ENCODE measurements at regions not wholly inside any gene's neighbourhood (a gene's known extent, or its start where the extent isn't known, plus 50 kb on each side); places are given as distances from the start of the nearest gene placed in this dataset.

- H3K4me3 ChIP-seq = no peak overlapping the region
- no peaks in the 10 kb centered on the region for H3K9me3 ChIP-seq (ENCODE audit: low read depth, low read length)
- no peak overlapping the region for H3K9ac ChIP-seq (ENCODE audit: insufficient read length)
- no peak for DNase-seq (ENCODE audit: low read depth, low spot score)
- no peak for TF ChIP-seq POLR2AphosphoS5 (IDR thresholded peaks at IDR 0.05; ENCODE audit: borderline replicate concordance, low read depth, low read length)
- TF ChIP-seq EZH2 (IDR thresholded peaks at IDR 0.05) = no peak
- TF ChIP-seq FOXP2 (optimal IDR thresholded peaks at IDR 0.05; ENCODE audit: control extremely low read depth, extremely low read length, insufficient read depth) = no peak
- no peaks in the 10 kb centered on the region for H3K36me3 ChIP-seq (ENCODE audit: insufficient read depth, low read length)
- no peak overlapping the region for H3K27ac ChIP-seq
Observed at GRCh38 chr16:65956100-65956499, 410.4 kb upstream of the CDH5 start.

- no peak overlapping the region for H3K27ac ChIP-seq
Observed at GRCh38 chr16:65954446-65954845, 412.0 kb upstream of the CDH5 start.

GRCh38 chr16:65950211-65950610, 416.3 kb upstream of the CDH5 start:
- H3K4me3 ChIP-seq = no peak overlapping the region
- H3K36me3 ChIP-seq (ENCODE audit: insufficient read depth, low read length) = no peaks in the 10 kb centered on the region
- no peak overlapping the region for H3K9ac ChIP-seq (ENCODE audit: insufficient read length)
- no peak for DNase-seq (ENCODE audit: low read depth, low spot score)
- H3K9me3 ChIP-seq (ENCODE audit: low read depth, low read length) = no peaks in the 10 kb centered on the region
- no peak overlapping the region for H3K27ac ChIP-seq
- TF ChIP-seq POLR2AphosphoS5 (IDR thresholded peaks at IDR 0.05; ENCODE audit: borderline replicate concordance, low read depth, low read length) (no peak), EZH2 (IDR thresholded peaks at IDR 0.05) (no peak), FOXP2 (optimal IDR thresholded peaks at IDR 0.05; ENCODE audit: control extremely low read depth, extremely low read length, insufficient read depth) (no peak)

More at GRCh38 chr16:65954446-65954845, 412.0 kb upstream of the CDH5 start:
- Histone ChIP-seq H3K4me3 (no peak overlapping the region), H3K9ac (ENCODE audit: insufficient read length) (no peak overlapping the region), H3K9me3 (ENCODE audit: low read depth, low read length) (no peaks in the 10 kb centered on the region), H3K36me3 (ENCODE audit: insufficient read depth, low read length) (no peaks in the 10 kb centered on the region)
- no peak for DNase-seq (ENCODE audit: low read depth, low spot score)
- TF ChIP-seq EZH2 (IDR thresholded peaks at IDR 0.05) (no peak), FOXP2 (optimal IDR thresholded peaks at IDR 0.05; ENCODE audit: control extremely low read depth, extremely low read length, insufficient read depth) (no peak), POLR2AphosphoS5 (IDR thresholded peaks at IDR 0.05; ENCODE audit: borderline replicate concordance, low read depth, low read length) (no peak)

GRCh38 chr16:65948361-65948760, 418.1 kb upstream of the CDH5 start:
- no peak for TF ChIP-seq POLR2AphosphoS5 (IDR thresholded peaks at IDR 0.05; ENCODE audit: borderline replicate concordance, low read depth, low read length)
- TF ChIP-seq FOXP2 (optimal IDR thresholded peaks at IDR 0.05; ENCODE audit: control extremely low read depth, extremely low read length, insufficient read depth) = no peak
- no peak for TF ChIP-seq EZH2 (IDR thresholded peaks at IDR 0.05)
- no peak overlapping the region for H3K27ac ChIP-seq
- H3K36me3 ChIP-seq (ENCODE audit: insufficient read depth, low read length) = no peaks in the 10 kb centered on the region
- no peaks in the 10 kb centered on the region for H3K9me3 ChIP-seq (ENCODE audit: low read depth, low read length)
- DNase-seq (ENCODE audit: low read depth, low spot score) = no peak
- no peak overlapping the region for H3K9ac ChIP-seq (ENCODE audit: insufficient read length)
- H3K4me3 ChIP-seq = no peak overlapping the region

DNA sequence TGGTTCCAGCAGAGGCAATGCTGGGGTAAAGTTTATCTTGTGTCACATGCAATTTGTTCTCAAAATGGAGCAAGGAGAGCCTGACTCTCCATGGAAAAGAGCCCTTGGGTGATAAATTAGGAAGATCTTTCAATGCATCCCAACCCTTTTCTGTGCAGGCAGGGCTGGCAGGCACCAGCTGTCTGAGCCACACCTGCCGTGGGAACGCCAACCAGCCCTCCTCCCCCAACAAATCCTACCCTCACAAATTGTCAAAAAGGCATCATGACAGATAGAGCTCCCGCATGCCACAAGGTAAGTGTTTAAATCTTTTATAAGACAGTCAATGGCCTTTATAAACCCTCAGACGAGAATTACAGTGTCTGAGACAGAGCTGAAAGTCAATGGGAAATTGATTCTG, 418.5 kb upstream of the CDH5 start:
- no peak overlapping the region for H3K4me3 ChIP-seq
- H3K9ac ChIP-seq (ENCODE audit: insufficient read length) = no peak overlapping the region
- no peak overlapping the region for H3K27ac ChIP-seq
- H3K9me3 ChIP-seq (ENCODE audit: low read depth, low read length) = no peaks in the 10 kb centered on the region
- no peak for DNase-seq (ENCODE audit: low read depth, low spot score)
- no peaks in the 10 kb centered on the region for H3K36me3 ChIP-seq (ENCODE audit: insufficient read depth, low read length)
- TF ChIP-seq FOXP2 (optimal IDR thresholded peaks at IDR 0.05; ENCODE audit: control extremely low read depth, extremely low read length, insufficient read depth) (no peak), POLR2AphosphoS5 (IDR thresholded peaks at IDR 0.05; ENCODE audit: borderline replicate concordance, low read depth, low read length) (no peak), EZH2 (IDR thresholded peaks at IDR 0.05) (no peak)

DNA sequence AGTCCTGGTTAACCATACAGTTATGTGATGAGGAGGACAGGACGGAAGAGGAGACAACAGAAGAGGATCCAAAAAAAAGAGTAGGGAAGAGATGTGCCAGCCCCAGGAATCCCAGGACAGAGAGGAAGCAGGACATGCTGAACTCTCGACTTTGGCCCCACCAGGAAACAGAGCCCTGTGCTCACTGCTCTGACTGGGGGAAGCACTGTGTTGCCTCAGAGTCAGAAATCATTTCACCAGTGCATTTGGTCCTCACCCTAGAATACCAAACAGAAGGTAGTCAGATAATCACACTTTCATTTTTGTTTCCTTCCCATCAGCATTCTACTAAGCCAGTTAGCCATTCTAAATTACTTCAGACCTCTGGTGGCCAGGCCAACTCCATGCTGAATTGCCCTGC, 421.0 kb upstream of the CDH5 start:
- TF ChIP-seq FOXP2 (optimal IDR thresholded peaks at IDR 0.05; ENCODE audit: control extremely low read depth, extremely low read length, insufficient read depth) (no peak), EZH2 (IDR thresholded peaks at IDR 0.05) (no peak), POLR2AphosphoS5 (IDR thresholded peaks at IDR 0.05; ENCODE audit: borderline replicate concordance, low read depth, low read length) (no peak)
- Histone ChIP-seq H3K4me3 (no peak overlapping the region), H3K9ac (ENCODE audit: insufficient read length) (no peak overlapping the region), H3K27ac (no peak overlapping the region), H3K36me3 (ENCODE audit: insufficient read depth, low read length) (no peaks in the 10 kb centered on the region), H3K9me3 (ENCODE audit: low read depth, low read length) (no peaks in the 10 kb centered on the region)
- DNase-seq (ENCODE audit: low read depth, low spot score) = no peak

GRCh38 chr16:65944361-65944760, 422.1 kb upstream of the CDH5 start:
- Histone ChIP-seq H3K4me3 (no peak overlapping the region), H3K27ac (no peak overlapping the region), H3K9ac (ENCODE audit: insufficient read length) (no peak overlapping the region), H3K36me3 (ENCODE audit: insufficient read depth, low read length) (no peaks in the 10 kb centered on the region), H3K9me3 (ENCODE audit: low read depth, low read length) (no peaks in the 10 kb centered on the region)
- TF ChIP-seq FOXP2 (optimal IDR thresholded peaks at IDR 0.05; ENCODE audit: control extremely low read depth, extremely low read length, insufficient read depth) (no peak), POLR2AphosphoS5 (IDR thresholded peaks at IDR 0.05; ENCODE audit: borderline replicate concordance, low read depth, low read length) (no peak), EZH2 (IDR thresholded peaks at IDR 0.05) (no peak)
- no peak for DNase-seq (ENCODE audit: low read depth, low spot score)

- DNase-seq (ENCODE audit: low read depth, low spot score) = no peak
- TF ChIP-seq POLR2AphosphoS5 (IDR thresholded peaks at IDR 0.05; ENCODE audit: borderline replicate concordance, low read depth, low read length) = no peak
- no peak for TF ChIP-seq EZH2 (IDR thresholded peaks at IDR 0.05)
- TF ChIP-seq FOXP2 (optimal IDR thresholded peaks at IDR 0.05; ENCODE audit: control extremely low read depth, extremely low read length, insufficient read depth) = no peak
Observed at GRCh38 chr16:65940711-65941110, 425.8 kb upstream of the CDH5 start.

DNA sequence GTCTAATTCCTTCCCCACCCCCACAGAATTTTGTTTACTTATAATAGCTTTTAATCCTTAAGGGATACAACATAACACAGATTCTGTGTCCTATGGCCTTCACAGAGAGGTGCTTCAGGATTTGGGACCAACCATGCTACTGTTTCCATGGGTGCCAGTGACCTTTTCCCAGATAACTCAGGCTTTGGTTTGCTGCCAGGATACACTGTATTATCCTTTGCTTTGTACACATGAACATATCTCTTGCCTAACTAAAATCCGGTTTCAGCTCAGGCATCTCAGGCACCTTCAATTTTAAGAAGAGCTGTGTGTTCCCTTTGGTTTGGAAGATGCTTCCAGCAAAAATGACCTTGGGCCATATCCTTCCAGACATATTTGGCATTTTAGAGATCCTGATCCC, 428.4 kb upstream of the CDH5 start:
- Histone ChIP-seq H3K9ac (ENCODE audit: insufficient read length) (no peak overlapping the region), H3K36me3 (ENCODE audit: insufficient read depth, low read length) (no peaks in the 10 kb centered on the region), H3K4me3 (no peak overlapping the region), H3K27ac (no peak overlapping the region), H3K9me3 (ENCODE audit: low read depth, low read length) (no peaks in the 10 kb centered on the region)
- no peak for TF ChIP-seq POLR2AphosphoS5 (IDR thresholded peaks at IDR 0.05; ENCODE audit: borderline replicate concordance, low read depth, low read length)
- no peak for TF ChIP-seq EZH2 (IDR thresholded peaks at IDR 0.05)
- no peak for TF ChIP-seq FOXP2 (optimal IDR thresholded peaks at IDR 0.05; ENCODE audit: control extremely low read depth, extremely low read length, insufficient read depth)
- no peak for DNase-seq (ENCODE audit: low read depth, low spot score)

More at GRCh38 chr16:65940711-65941110, 425.8 kb upstream of the CDH5 start:
- Histone ChIP-seq H3K9me3 (ENCODE audit: low read depth, low read length) (no peaks in the 10 kb centered on the region), H3K36me3 (ENCODE audit: insufficient read depth, low read length) (no peaks in the 10 kb centered on the region), H3K9ac (ENCODE audit: insufficient read length) (no peak overlapping the region), H3K4me3 (no peak overlapping the region), H3K27ac (no peak overlapping the region)
